ENCODE measurements at regions not wholly inside any gene's neighbourhood (a gene's known extent, or its start where the extent isn't known, plus 50 kb on each side); places are given as distances from the start of the nearest gene placed in this dataset.

GRCh38 chr1:172746091-172746949 lies 87.4 kb downstream of the FASLG start:
- Histone ChIP-seq H3K27me3 (ENCODE audit: insufficient read depth, low read depth, severe bottlenecking) (peaks cover 17% of the 10 kb centered on the region), H3K9me3 (ENCODE audit: severe bottlenecking) (no peaks in the 10 kb centered on the region), H3K27ac (no peak overlapping the region), H3K4me3 (ENCODE audit: low read depth, low read length) (no peak overlapping the region), H3K36me3 (no peaks in the 10 kb centered on the region)
- DNase-seq, result no peak
- no peak for TF ChIP-seq CTCF (IDR thresholded peaks at IDR 0.05; ENCODE audit: low read depth, low read length)

- Histone ChIP-seq H3K27me3 (ENCODE audit: insufficient read depth, low read depth, severe bottlenecking) (peaks cover 32% of the 10 kb centered on the region), H3K4me3 (ENCODE audit: low read depth, low read length) (no peak overlapping the region), H3K9me3 (ENCODE audit: severe bottlenecking) (no peaks in the 10 kb centered on the region), H3K27ac (no peak overlapping the region), H3K36me3 (no peaks in the 10 kb centered on the region)
- TF ChIP-seq CTCF (IDR thresholded peaks at IDR 0.05; ENCODE audit: low read depth, low read length), result no peak
- DNase-seq, result no peak
These were observed 89.3 kb downstream of the FASLG start for GRCh38 chr1:172748201-172748600.

GRCh38 chr1:172751683-172752082 lies 92.8 kb downstream of the FASLG start:
- H3K36me3 ChIP-seq, result no peaks in the 10 kb centered on the region
- DNase-seq, result no peak
- H3K27me3 ChIP-seq (ENCODE audit: insufficient read depth, low read depth, severe bottlenecking), result peaks cover 46% of the 10 kb centered on the region
- no peak for TF ChIP-seq CTCF (IDR thresholded peaks at IDR 0.05; ENCODE audit: low read depth, low read length)
- no peak overlapping the region for H3K27ac ChIP-seq
- no peak overlapping the region for H3K4me3 ChIP-seq (ENCODE audit: low read depth, low read length)
- no peaks in the 10 kb centered on the region for H3K9me3 ChIP-seq (ENCODE audit: severe bottlenecking)

GRCh38 chr1:172753964-172754363 lies 95.1 kb downstream of the FASLG start:
- no peak for DNase-seq
- peaks cover 52% of the 10 kb centered on the region for H3K27me3 ChIP-seq (ENCODE audit: insufficient read depth, low read depth, severe bottlenecking)
- no peak overlapping the region for H3K4me3 ChIP-seq (ENCODE audit: low read depth, low read length)
- no peak for TF ChIP-seq CTCF (IDR thresholded peaks at IDR 0.05; ENCODE audit: low read depth, low read length)
- H3K9me3 ChIP-seq (ENCODE audit: severe bottlenecking), result no peaks in the 10 kb centered on the region
- no peaks in the 10 kb centered on the region for H3K36me3 ChIP-seq
- no peak overlapping the region for H3K27ac ChIP-seq

GRCh38 chr1:172754609-172755008 lies 95.7 kb downstream of the FASLG start:
- DNase-seq, result no peak
- Histone ChIP-seq H3K27ac (no peak overlapping the region), H3K9me3 (ENCODE audit: severe bottlenecking) (no peaks in the 10 kb centered on the region), H3K36me3 (no peaks in the 10 kb centered on the region), H3K4me3 (ENCODE audit: low read depth, low read length) (no peak overlapping the region), H3K27me3 (ENCODE audit: insufficient read depth, low read depth, severe bottlenecking) (peaks cover 59% of the 10 kb centered on the region)
- TF ChIP-seq CTCF (IDR thresholded peaks at IDR 0.05; ENCODE audit: low read depth, low read length), result no peak

- TF ChIP-seq CTCF (IDR thresholded peaks at IDR 0.05; ENCODE audit: low read depth, low read length), result no peak
- no peaks in the 10 kb centered on the region for H3K9me3 ChIP-seq (ENCODE audit: severe bottlenecking)
- no peak for DNase-seq
- H3K36me3 ChIP-seq, result no peaks in the 10 kb centered on the region
- H3K27ac ChIP-seq, result no peak overlapping the region
- peaks cover 64% of the 10 kb centered on the region for H3K27me3 ChIP-seq (ENCODE audit: insufficient read depth, low read depth, severe bottlenecking)
- no peak overlapping the region for H3K4me3 ChIP-seq (ENCODE audit: low read depth, low read length)
These were observed 96.2 kb downstream of the FASLG start for GRCh38 chr1:172755099-172755498.

Data from WERI-Rb-1 (cell line).